Thoracic aorta (tissue), 2 donors: ENCODE measurements at regions not wholly inside any gene's neighbourhood (a gene's known extent, or its start where the extent isn't known, plus 50 kb on each side); places are given as distances from the start of the nearest gene placed in this dataset.
"Not testable (repeated sequence)": the region's sequence is repeated elsewhere in the genome, so short reads cannot be mapped to it uniquely, and the experiment has no call there.

Experiments used
- ATAC-seq: fragments of 150-250 bp; one replicate; pipeline ENCODE4 v1.8.0; 2017; ENCODE audit warnings: low read depth; ENCODE audit not compliant: insufficient number of reproducible peaks, low FRiP score
- DNase-seq: peaks from one replicate; pipeline ENCODE4 v3.0.0-alpha.2; 2020; ENCODE audit warnings: low spot score
- H3K27ac ChIP-seq, 2 donors: fragments of 200-600 bp; sonication (generic); 1 replicate in 1 of 2; 2 replicates in 1 of 2; pipeline ENCODE4 v1.5.1; 2016; ENCODE audit warnings: mild to moderate bottlenecking in 2 of 2, moderate library complexity in 2 of 2
- H3K27me3 ChIP-seq: fragments of 200-600 bp; sonication (generic); replicated peaks from 2 replicates; pipeline ENCODE4 v1.6.0; 2016; ENCODE audit warnings: mild to moderate bottlenecking; ENCODE audit not compliant: insufficient read depth
- H3K36me3 ChIP-seq: fragments of 200-600 bp; sonication (generic); one replicate; pipeline ENCODE4 v1.5.1; 2016
- H3K4me1 ChIP-seq, 2 donors: fragments of 200-600 bp; sonication (generic); 1 replicate in 1 of 2; 2 replicates in 1 of 2; pipeline versions ENCODE4 v1.5.1 to v1.6.0; 2016; ENCODE audit warnings: low read depth in 2 of 2, mild to moderate bottlenecking in 1 of 2; ENCODE audit not compliant: control insufficient read depth in 1 of 2
- H3K4me3 ChIP-seq: fragments of 200-600 bp; sonication (generic); 2 replicates; pipeline ENCODE4 v1.5.1; 2016; ENCODE audit warnings: mild to moderate bottlenecking
- H3K9me3 ChIP-seq: fragments of 200-600 bp; sonication (generic); 2 replicates; pipeline ENCODE4 v1.5.1; 2016
- TF ChIP-seq, protein P1 (sequence below): fragments of 200-600 bp; sonication (generic); IDR thresholded peaks from one replicate; pipeline ENCODE4 v1.5.1; 2019; ENCODE audit warnings: antibody characterized with exemption

GRCh38 chr17:51425773-51426172 is 165.4 kb downstream of the UTP18 start:
- Histone ChIP-seq H3K27me3 (no peaks in the 10 kb centered on the region), H3K9me3 (no peaks in the 10 kb centered on the region), H3K4me1 (no peaks in the 10 kb centered on the region), H3K27ac (no peak overlapping the region), H3K36me3 (no peaks in the 10 kb centered on the region), H3K4me3 (no peak overlapping the region)
- no peak for ATAC-seq
- TF ChIP-seq, protein P1, sequence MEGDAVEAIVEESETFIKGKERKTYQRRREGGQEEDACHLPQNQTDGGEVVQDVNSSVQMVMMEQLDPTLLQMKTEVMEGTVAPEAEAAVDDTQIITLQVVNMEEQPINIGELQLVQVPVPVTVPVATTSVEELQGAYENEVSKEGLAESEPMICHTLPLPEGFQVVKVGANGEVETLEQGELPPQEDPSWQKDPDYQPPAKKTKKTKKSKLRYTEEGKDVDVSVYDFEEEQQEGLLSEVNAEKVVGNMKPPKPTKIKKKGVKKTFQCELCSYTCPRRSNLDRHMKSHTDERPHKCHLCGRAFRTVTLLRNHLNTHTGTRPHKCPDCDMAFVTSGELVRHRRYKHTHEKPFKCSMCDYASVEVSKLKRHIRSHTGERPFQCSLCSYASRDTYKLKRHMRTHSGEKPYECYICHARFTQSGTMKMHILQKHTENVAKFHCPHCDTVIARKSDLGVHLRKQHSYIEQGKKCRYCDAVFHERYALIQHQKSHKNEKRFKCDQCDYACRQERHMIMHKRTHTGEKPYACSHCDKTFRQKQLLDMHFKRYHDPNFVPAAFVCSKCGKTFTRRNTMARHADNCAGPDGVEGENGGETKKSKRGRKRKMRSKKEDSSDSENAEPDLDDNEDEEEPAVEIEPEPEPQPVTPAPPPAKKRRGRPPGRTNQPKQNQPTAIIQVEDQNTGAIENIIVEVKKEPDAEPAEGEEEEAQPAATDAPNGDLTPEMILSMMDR = no peak
- DNase-seq = no peak

DNA sequence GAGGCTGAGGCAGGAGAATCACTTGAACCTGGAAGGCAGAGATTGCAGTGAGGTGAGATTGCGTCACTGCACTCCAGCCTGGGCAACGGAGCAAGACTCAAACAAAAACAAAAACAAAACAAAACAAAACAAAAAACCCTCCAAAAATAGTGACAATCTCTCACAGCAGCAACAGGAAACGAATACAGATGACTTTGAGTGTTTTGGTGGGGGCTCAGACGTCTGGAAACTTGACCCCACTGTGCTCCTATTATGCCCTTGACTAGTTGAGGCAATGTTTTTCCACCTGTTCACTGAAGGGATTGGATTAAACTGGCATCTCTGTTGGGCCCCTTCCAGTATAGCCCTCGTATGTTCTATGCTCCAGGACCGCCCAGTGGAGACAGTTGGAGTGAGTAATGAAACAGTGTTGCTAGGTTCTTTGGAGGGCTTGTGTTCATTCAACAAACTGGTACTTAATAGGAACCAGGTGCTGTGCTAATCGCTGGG is 167.0 kb downstream of the UTP18 start:
- Histone ChIP-seq H3K9me3 (no peaks in the 10 kb centered on the region), H3K36me3 (no peaks in the 10 kb centered on the region), H3K27ac (no peak overlapping the region), H3K4me3 (no peak overlapping the region), H3K4me1 (no peaks in the 10 kb centered on the region), H3K27me3 (no peaks in the 10 kb centered on the region)
- no peak for ATAC-seq
- DNase-seq = no peak
- TF ChIP-seq, protein P1 = no peak

GRCh38 chr17:51427856-51428255 is 167.5 kb downstream of the UTP18 start:
- no peak for ATAC-seq
- H3K4me1 ChIP-seq = no peaks in the 10 kb centered on the region
- TF ChIP-seq, protein P1 = no peak
- H3K4me3 ChIP-seq = no peak overlapping the region
- H3K36me3 ChIP-seq = no peaks in the 10 kb centered on the region
- no peak overlapping the region for H3K27ac ChIP-seq
- DNase-seq = no peak
- no peaks in the 10 kb centered on the region for H3K9me3 ChIP-seq
- H3K27me3 ChIP-seq = no peaks in the 10 kb centered on the region

DNA sequence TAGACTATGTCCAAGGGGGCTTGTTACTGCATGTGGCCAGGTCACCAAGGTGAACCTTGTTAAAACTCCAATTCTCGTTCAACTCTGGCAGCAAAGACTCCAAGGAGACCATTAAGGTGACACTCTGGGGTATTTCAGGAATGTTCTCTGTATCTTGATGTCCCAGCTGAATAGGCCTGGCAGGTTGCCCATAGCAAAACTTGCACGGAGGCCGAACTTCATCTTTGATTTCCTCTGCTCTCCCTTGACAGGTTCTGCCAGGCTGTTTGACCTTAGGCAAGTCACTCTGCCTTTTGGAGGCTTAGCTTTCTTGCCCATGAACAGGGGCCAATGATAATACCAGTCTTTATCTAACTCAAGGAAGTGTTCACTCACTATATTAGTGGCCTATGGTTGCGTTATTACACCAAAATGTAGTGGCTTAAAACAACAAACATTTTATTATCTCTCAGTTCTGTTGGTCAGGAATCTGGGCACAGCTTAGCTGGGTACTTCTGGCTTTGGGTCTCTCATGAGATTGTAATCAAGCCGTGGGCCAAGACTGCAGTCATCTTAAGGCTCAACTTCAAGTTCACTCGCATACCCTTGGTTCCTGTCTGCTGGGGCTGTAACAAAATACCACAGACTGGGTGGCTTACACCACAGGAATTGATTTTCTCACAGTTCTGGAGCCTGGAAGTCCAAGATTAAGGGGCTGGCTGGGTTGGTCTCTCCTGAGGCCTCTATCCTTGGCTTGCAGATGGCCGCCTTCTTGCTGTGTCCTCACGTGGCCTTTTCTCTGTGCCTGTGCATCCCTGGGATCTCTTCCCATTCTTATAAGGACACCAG is 168.5 kb downstream of the UTP18 start:
- no peaks in the 10 kb centered on the region for H3K9me3 ChIP-seq
- TF ChIP-seq, protein P1 = no peak
- DNase-seq = no peak
- H3K36me3 ChIP-seq = no peaks in the 10 kb centered on the region
- no peak for ATAC-seq
- H3K27me3 ChIP-seq = no peaks in the 10 kb centered on the region
- H3K4me1 ChIP-seq = no peaks in the 10 kb centered on the region
- H3K27ac ChIP-seq = no peak overlapping the region
- H3K4me3 ChIP-seq = no peak overlapping the region

GRCh38 chr17:51429938-51430337 is 169.6 kb downstream of the UTP18 start:
- not testable (repeated sequence) for H3K9me3 ChIP-seq, H3K36me3 ChIP-seq, ATAC-seq, H3K4me3 ChIP-seq, H3K27ac ChIP-seq, H3K4me1 ChIP-seq, H3K27me3 ChIP-seq, DNase-seq
